Transverse colon (tissue), 4 donors: ENCODE measurements at regions not wholly inside any gene's neighbourhood (a gene's known extent, or its start where the extent isn't known, plus 50 kb on each side); places are given as distances from the start of the nearest gene placed in this dataset.

Source experiments
- DNase-seq: peaks from one replicate; pipeline ENCODE4 v3.0.0-alpha.2; 2019
- H3K27ac ChIP-seq, 4 donors: fragments of 200-600 bp; sonication (generic); 2 replicates each; pipeline ENCODE4 v1.5.1; 2016 to 2018; ENCODE audit warnings: inconsistent platforms in 4 of 4
- H3K27me3 ChIP-seq: fragments of 200-600 bp; sonication (generic); 2 replicates; pipeline ENCODE4 v1.5.1; 2017; ENCODE audit warnings: inconsistent platforms
- H3K36me3 ChIP-seq, 4 donors: fragments of 200-600 bp; sonication (generic); 2 replicates each; pipeline ENCODE4 v1.5.1; 2017 to 2019; ENCODE audit warnings: inconsistent platforms in 4 of 4
- H3K4me1 ChIP-seq, 4 donors: fragments of 200-600 bp; sonication (generic); 2 replicates each; pipeline ENCODE4 v1.5.1; 2017 to 2020; ENCODE audit warnings: inconsistent platforms in 4 of 4
- H3K4me3 ChIP-seq, 4 donors: fragments of 200-600 bp; sonication (generic); 1 replicate in 1 of 4; 2 replicates in 3 of 4; pipeline versions ENCODE4 v1.5.1 to v1.6.1; 2017 to 2019; ENCODE audit warnings: inconsistent platforms in 4 of 4
- H3K9me3 ChIP-seq, 2 donors: fragments of 200-600 bp; sonication (generic); 2 replicates each; pipeline ENCODE4 v1.5.1; 2017 to 2019; ENCODE audit warnings: inconsistent platforms in 2 of 2
- CTCF ChIP-seq, 5 experiments: fragments of 200-600 bp in 3 of 5; fragments of 450-650 bp in 2 of 5; sonication (generic) in 3 of 5; IDR thresholded peaks; 1 replicate in 2 of 5; 2 replicates in 3 of 5; pipeline ENCODE4 v1.5.1; 2016 to 2017; ENCODE audit warnings: antibody characterized with exemption in 5 of 5, inconsistent platforms in 3 of 5, mild to moderate bottlenecking in 2 of 5, moderate library complexity in 1 of 5
- EP300 ChIP-seq: sonication (generic); formaldehyde crosslinking; IDR thresholded peaks from one replicate; pipeline ENCODE4 v1.6.1; 2017; ENCODE audit warnings: antibody characterized with exemption, low read depth
- POLR2A ChIP-seq: fragments of 450-650 bp; IDR thresholded peaks from one replicate; pipeline ENCODE4 v1.6.1; 2016; ENCODE audit warnings: antibody characterized with exemption, mild to moderate bottlenecking, moderate library complexity
- POLR2AphosphoS5 ChIP-seq, 3 donors: sonication (generic); formaldehyde crosslinking; IDR thresholded peaks; one replicate each; pipeline ENCODE4 v1.6.1; 2016; ENCODE audit warnings: antibody characterized with exemption in 3 of 3
- WGBS, 2 donors: methylation state at CpG; one replicate each; pipeline ENCODE4 v1.1.5; 2018; ENCODE audit warnings: low coverage in 1 of 2; 5-methylcytosine and 5-hydroxymethylcytosine counted together
- in situ Hi-C, 4 donors: fragments of 200-750 bp; cut with MboI; loops; one replicate each; pipeline versions ENCODE4 v1.15.0 to v1.15.1; 2017; ENCODE audit warnings: low sequenced_read_pairs in 3 of 4, low pct_ligation_motif_present in 1 of 4, low pct_unique_long_range_greater_than_20kb in 1 of 4
- intact Hi-C: fragments of 100-400 bp; cut with DNase I; formaldehyde crosslinking; loops from one replicate; pipeline ENCODE4 v1.15.1; 2023; ENCODE audit warnings: low total_unique reads

- no peaks in the 10 kb centered on the region for H3K27me3 ChIP-seq
- H3K4me3 ChIP-seq: no peak overlapping the region
- H3K9me3 ChIP-seq: no peaks in the 10 kb centered on the region
- WGBS, 2 donors: 83% methylated on average over 6 of the region's 6 CpGs; no CpG with 5 or more reads in 1 of the 2 donors
- DNase-seq: no peak
- H3K27ac ChIP-seq: no peak overlapping the region
- in situ Hi-C loops: no loop called here
- TF ChIP-seq EP300: no peak
- no peak for TF ChIP-seq POLR2A
- no peak for TF ChIP-seq CTCF (IDR thresholded peaks at IDR 0.05)
- TF ChIP-seq POLR2AphosphoS5 (IDR thresholded peaks at IDR 0.05): no peak
- intact Hi-C loops: no loop called here
- H3K36me3 ChIP-seq: no peaks in the 10 kb centered on the region
- no peaks in the 10 kb centered on the region for H3K4me1 ChIP-seq
Observed at GRCh38 chr2:128525653-128526052, 207.0 kb upstream of the HS6ST1 start.

- H3K27me3 ChIP-seq: no peaks in the 10 kb centered on the region
- no peak overlapping the region for H3K27ac ChIP-seq
- H3K36me3 ChIP-seq: no peaks in the 10 kb centered on the region
- 88% methylated on average over 14 of the region's 14 CpGs; no CpG with 5 or more reads in 1 of the 2 donors for WGBS, 2 donors
- H3K9me3 ChIP-seq: no peaks in the 10 kb centered on the region
- in situ Hi-C loops: no loop called here
- no peak for TF ChIP-seq POLR2AphosphoS5 (IDR thresholded peaks at IDR 0.05)
- TF ChIP-seq CTCF (IDR thresholded peaks at IDR 0.05): no peak
- no peak for TF ChIP-seq EP300
- no peak for TF ChIP-seq POLR2A
- no peak for DNase-seq
- intact Hi-C loops: no loop called here
- H3K4me3 ChIP-seq: no peak overlapping the region
- no peaks in the 10 kb centered on the region for H3K4me1 ChIP-seq
Observed at GRCh38 chr2:128526455-128526976, 207.8 kb upstream of the HS6ST1 start.

- Histone ChIP-seq H3K4me3 (no peak overlapping the region), H3K9me3 (no peaks in the 10 kb centered on the region), H3K27ac (no peak overlapping the region), H3K36me3 (no peaks in the 10 kb centered on the region), H3K4me1 (no peaks in the 10 kb centered on the region), H3K27me3 (no peaks in the 10 kb centered on the region)
- DNase-seq: no peak
- intact Hi-C loops: no loop called here
- WGBS, 2 donors: 74% methylated on average over 5 of the region's 5 CpGs; no CpG with 5 or more reads in 1 of the 2 donors
- TF ChIP-seq EP300 (no peak), POLR2A (no peak), CTCF (IDR thresholded peaks at IDR 0.05) (no peak), POLR2AphosphoS5 (IDR thresholded peaks at IDR 0.05) (no peak)
- in situ Hi-C loops: no loop called here
Observed at GRCh38 chr2:128528133-128528532, 209.5 kb upstream of the HS6ST1 start.

GRCh38 chr2:128530025-128530573, 211.4 kb upstream of the HS6ST1 start:
- intact Hi-C loops: no loop called here
- Histone ChIP-seq H3K27ac (no peak overlapping the region), H3K36me3 (no peaks in the 10 kb centered on the region), H3K27me3 (no peaks in the 10 kb centered on the region), H3K9me3 (no peaks in the 10 kb centered on the region), H3K4me1 (no peaks in the 10 kb centered on the region), H3K4me3 (no peak overlapping the region)
- WGBS, 2 donors: 66 to 80% methylated on average over 2 to 4 of the region's 4 CpGs
- no peak for TF ChIP-seq EP300
- TF ChIP-seq POLR2AphosphoS5 (IDR thresholded peaks at IDR 0.05): no peak
- no peak for TF ChIP-seq CTCF (IDR thresholded peaks at IDR 0.05)
- no peak for TF ChIP-seq POLR2A
- in situ Hi-C loops: no loop called here
- DNase-seq: no peak
